ENCODE measurements at regions not wholly inside any gene's neighbourhood (a gene's known extent, or its start where the extent isn't known, plus 50 kb on each side); places are given as distances from the start of the nearest gene placed in this dataset.

GRCh38 chr5:44665101-44665701, 143.5 kb upstream of the MRPS30 start:
- TF ChIP-seq CTCF (IDR thresholded peaks at IDR 0.05), result no peak
- TF ChIP-seq POLR2A (IDR thresholded peaks at IDR 0.05), result no peak

All from Peyer's patch (tissue), 4 donors.